Fibroblast of lung (primary cell): ENCODE measurements at regions not wholly inside any gene's neighbourhood (a gene's known extent, or its start where the extent isn't known, plus 50 kb on each side); places are given as distances from the start of the nearest gene placed in this dataset.

Source experiments
- DNase-seq, 2 donors: peaks; one replicate each; pipeline versions ENCODE4 v3.0.0 to v3.0.0-alpha.2; 2010; ENCODE audit warnings: low read depth in 2 of 2
- H2AFZ ChIP-seq: 2 replicates; pipeline ENCODE4 v1.5.1; 2012; ENCODE audit warnings: low read length, control low read depth, inconsistent platforms
- H3K27ac ChIP-seq: 2 replicates; pipeline ENCODE4 v1.5.1; 2011; ENCODE audit warnings: low read length, control low read depth; ENCODE audit not compliant: insufficient read depth
- H3K27me3 ChIP-seq: 2 replicates; pipeline ENCODE4 v1.5.1; 2011; ENCODE audit warnings: mild to moderate bottlenecking, low read length; ENCODE audit not compliant: control insufficient read depth, insufficient read depth
- H3K36me3 ChIP-seq: 2 replicates; pipeline ENCODE4 v1.5.1; 2011; ENCODE audit warnings: low read length; ENCODE audit not compliant: control insufficient read depth, insufficient read depth
- H3K4me1 ChIP-seq: 2 replicates; pipeline ENCODE4 v1.5.1; 2011; ENCODE audit warnings: low read length; ENCODE audit not compliant: control insufficient read depth, insufficient read depth; ENCODE audit errors: extremely low read depth
- H3K4me2 ChIP-seq: 2 replicates; pipeline ENCODE4 v1.5.1; 2011; ENCODE audit warnings: low read length, control low read depth; ENCODE audit not compliant: insufficient read depth; ENCODE audit errors: extremely low read depth
- H3K4me3 ChIP-seq, 4 experiments: fragments of 200-600 bp in 1 of 4; sonication (generic) in 1 of 4; replicated peaks in 1 of 4; 2 replicates each; pipeline ENCODE4 v1.5.1; 2011 to 2016; ENCODE audit warnings: low read length in 4 of 4, low read depth in 3 of 4, mild to moderate bottlenecking in 3 of 4, control low read depth in 2 of 4, inconsistent platforms in 1 of 4, mixed read lengths in 1 of 4; ENCODE audit not compliant: insufficient read depth in 1 of 4; ENCODE audit errors: control extremely low read depth in 1 of 4
- H3K79me2 ChIP-seq: 2 replicates; pipeline ENCODE4 v1.5.1; 2012; ENCODE audit warnings: mild to moderate bottlenecking, low read length, inconsistent platforms; ENCODE audit not compliant: control insufficient read depth, insufficient read depth
- H3K9ac ChIP-seq: 2 replicates; pipeline ENCODE4 v1.5.1; 2011; ENCODE audit warnings: mild to moderate bottlenecking, low read length, control low read depth; ENCODE audit not compliant: insufficient read depth
- H3K9me3 ChIP-seq: 2 replicates; pipeline ENCODE4 v1.5.1; 2012; ENCODE audit warnings: low read depth, low read length; ENCODE audit not compliant: control insufficient read depth, insufficient read depth
- H4K20me1 ChIP-seq: 2 replicates; pipeline ENCODE4 v1.5.1; 2011; ENCODE audit warnings: low read length; ENCODE audit not compliant: control insufficient read depth, insufficient read depth; ENCODE audit errors: extremely low read depth
- CTCF ChIP-seq, 2 donors: IDR thresholded peaks in 1 of 2; conservative IDR thresholded peaks in 1 of 2; 1 replicate in 1 of 2; 2 replicates in 1 of 2; pipeline ENCODE4 v1.5.1; 2011 to 2012; ENCODE audit warnings: low read length in 2 of 2, control low read depth in 1 of 2, inconsistent platforms in 1 of 2, low read depth in 1 of 2, mild to moderate bottlenecking in 1 of 2
- EZH2 ChIP-seq: IDR thresholded peaks from 2 replicates; pipeline ENCODE4 v1.5.1; 2012; ENCODE audit warnings: low read length, control low read depth, mild to moderate bottlenecking; ENCODE audit errors: missing control alignments

DNA sequence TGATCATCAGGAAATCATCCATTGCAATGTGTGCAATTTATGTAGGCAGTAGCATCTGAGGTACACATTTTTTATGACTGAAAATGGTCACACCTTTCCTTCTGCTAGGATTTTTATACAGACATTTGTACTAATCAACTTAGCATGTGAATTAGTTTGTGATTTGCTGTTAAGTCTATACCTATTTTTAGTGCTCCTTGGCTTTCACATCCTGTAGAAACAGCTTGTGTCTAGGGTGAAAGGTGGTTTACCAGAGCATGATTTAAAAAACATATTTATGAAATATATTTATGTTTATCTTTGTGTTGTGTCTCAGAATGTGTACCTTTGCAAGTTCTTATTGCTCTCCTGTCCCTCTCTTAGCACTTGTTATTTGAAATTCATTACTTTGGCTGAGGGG lies 916.0 kb downstream of the TECRL start:
- Histone ChIP-seq H3K27ac (no peak overlapping the region), H3K4me1 (no peaks in the 10 kb centered on the region), H4K20me1 (no peaks in the 10 kb centered on the region), H3K9me3 (no peaks in the 10 kb centered on the region), H3K27me3 (no peaks in the 10 kb centered on the region), H3K79me2 (no peaks in the 10 kb centered on the region), H3K9ac (no peak overlapping the region), H2AFZ (no peak overlapping the region), H3K36me3 (no peaks in the 10 kb centered on the region), H3K4me3 (no peak overlapping the region), H3K4me2 (no peak overlapping the region)
- TF ChIP-seq CTCF (conservative IDR thresholded peaks at IDR 0.05 in 1 of 2, IDR thresholded peaks at IDR 0.05 in 1 of 2; ENCODE audit: low read depth in 1 of 2, low read length in 2 of 2) (no peak), EZH2 (no peak)
- no peak for DNase-seq

DNA sequence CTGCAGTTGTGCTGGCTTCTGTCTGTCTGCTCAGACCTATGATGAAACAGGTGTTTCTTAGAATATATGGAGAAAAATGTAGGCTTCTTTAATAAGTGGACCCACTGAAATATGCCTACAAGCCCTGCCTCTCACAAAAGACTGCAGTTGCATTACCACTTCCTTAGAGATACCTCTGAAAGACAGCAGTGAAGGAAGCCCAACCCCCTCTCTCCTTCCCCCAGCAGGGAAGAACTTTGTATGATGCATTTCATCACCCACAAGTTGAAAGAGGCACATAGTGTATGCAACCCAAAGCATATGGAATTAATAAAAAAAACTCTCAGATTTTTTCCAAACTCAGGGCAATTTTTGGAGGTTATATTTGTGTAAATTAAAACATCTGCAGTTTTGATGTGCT lies 916.7 kb downstream of the TECRL start:
- Histone ChIP-seq H3K79me2 (no peaks in the 10 kb centered on the region), H3K4me1 (no peaks in the 10 kb centered on the region), H3K4me3 (no peak overlapping the region), H4K20me1 (no peaks in the 10 kb centered on the region), H3K27me3 (no peaks in the 10 kb centered on the region), H3K4me2 (no peak overlapping the region), H3K9me3 (no peaks in the 10 kb centered on the region), H3K27ac (no peak overlapping the region), H2AFZ (no peak overlapping the region), H3K9ac (no peak overlapping the region), H3K36me3 (no peaks in the 10 kb centered on the region)
- no peak for TF ChIP-seq EZH2
- TF ChIP-seq CTCF (conservative IDR thresholded peaks at IDR 0.05 in 1 of 2, IDR thresholded peaks at IDR 0.05 in 1 of 2; ENCODE audit: low read depth in 1 of 2, low read length in 2 of 2): no peak
- DNase-seq: no peak

- Histone ChIP-seq H3K27me3 (no peaks in the 10 kb centered on the region), H3K27ac (no peak overlapping the region), H3K4me3 (no peak overlapping the region), H3K9ac (no peak overlapping the region), H3K4me2 (no peak overlapping the region), H4K20me1 (no peaks in the 10 kb centered on the region), H2AFZ (no peak overlapping the region), H3K79me2 (no peaks in the 10 kb centered on the region), H3K9me3 (no peaks in the 10 kb centered on the region), H3K36me3 (no peaks in the 10 kb centered on the region), H3K4me1 (no peaks in the 10 kb centered on the region)
- DNase-seq: no peak
- TF ChIP-seq EZH2 (no peak), CTCF (conservative IDR thresholded peaks at IDR 0.05 in 1 of 2, IDR thresholded peaks at IDR 0.05 in 1 of 2; ENCODE audit: low read depth in 1 of 2, low read length in 2 of 2) (no peak)
Observed at GRCh38 chr4:63464393-63464792, 944.9 kb downstream of the TECRL start.
